PC-3 (cell line): ENCODE measurements at regions not wholly inside any gene's neighbourhood (a gene's known extent, or its start where the extent isn't known, plus 50 kb on each side); places are given as distances from the start of the nearest gene placed in this dataset.

Experiments used
- ATAC-seq: fragments of 200-7000 bp; cut with Tn5 transposase; 2 replicates; pipeline ENCODE4 v1.9.1; 2020; ENCODE audit warnings: mild to moderate bottlenecking, moderate library complexity
- BruUV-seq: library from RNA; stranded (reverse); fragments of 400-500 nt; replicated peaks from 2 replicates; lab custom pipeline; 2021; lab: Mats Ljungman, UMichigan
- CTCF ChIA-PET: fragments of 300-600 bp; sonication (Branson Sonifier 250); formaldehyde crosslinking; loops from one replicate; lab custom pipeline; 2022; ENCODE audit warnings: antibody characterized with exemption; lab: Charles Lee
- POLR2A ChIA-PET: fragments of 300-600 bp; sonication (Branson Sonifier 250); formaldehyde crosslinking; loops from one replicate; lab custom pipeline; 2022; ENCODE audit warnings: antibody characterized with exemption; ENCODE audit not compliant: unreplicated experiment; lab: Charles Lee
- DNase-seq: peaks from one replicate; pipeline ENCODE4 v3.0.0-alpha.2; 2015
- H2AFZ ChIP-seq: fragments of 300-600 bp; sonication (generic); 2 replicates; pipeline ENCODE4 v1.6.0; 2016; ENCODE audit warnings: antibody characterized with exemption, low read length
- H3F3A ChIP-seq: fragments of 300-600 bp; sonication (generic); one replicate; pipeline ENCODE4 v1.6.0; 2017; ENCODE audit warnings: antibody characterized with exemption, low read length, control low read depth, mild to moderate bottlenecking; ENCODE audit not compliant: unreplicated experiment
- H3K27ac ChIP-seq: fragments of 300-600 bp; sonication (generic); 2 replicates; pipeline ENCODE4 v1.5.1; 2016; ENCODE audit warnings: mild to moderate bottlenecking, low read length
- H3K27me3 ChIP-seq: fragments of 300-600 bp; sonication (generic); 2 replicates; pipeline ENCODE4 v1.6.1; 2016; ENCODE audit warnings: low read length, mixed read lengths
- H3K36me3 ChIP-seq: fragments of 300-600 bp; sonication (generic); 2 replicates; pipeline ENCODE4 v1.6.1; 2016; ENCODE audit warnings: low read depth, mixed run types, low read length, mixed read lengths
- H3K4me1 ChIP-seq: fragments of 300-600 bp; sonication (generic); 2 replicates; pipeline ENCODE4 v1.5.1; 2016; ENCODE audit warnings: low read length; ENCODE audit not compliant: insufficient read depth
- H3K4me2 ChIP-seq: fragments of 300-600 bp; sonication (generic); 2 replicates; pipeline ENCODE4 v1.6.0; 2016; ENCODE audit warnings: low read length
- H3K4me3 ChIP-seq: fragments of 300-600 bp; sonication (generic); 2 replicates; pipeline ENCODE4 v1.5.1; 2016; ENCODE audit warnings: mild to moderate bottlenecking, low read length, mixed read lengths
- H3K79me2 ChIP-seq: fragments of 300-600 bp; sonication (generic); 2 replicates; pipeline ENCODE4 v1.6.1; 2017; ENCODE audit warnings: low read length, mixed read lengths
- H3K9ac ChIP-seq: fragments of 300-600 bp; sonication (generic); 2 replicates; pipeline ENCODE4 v1.6.0; 2016; ENCODE audit warnings: mild to moderate bottlenecking, low read length
- H3K9me2 ChIP-seq: fragments of 300-600 bp; sonication (generic); replicated peaks from 2 replicates; pipeline ENCODE4 v1.6.1; 2016; ENCODE audit warnings: mixed run types, low read length, mixed read lengths
- H3K9me3 ChIP-seq: fragments of 300-600 bp; sonication (generic); 2 replicates; pipeline ENCODE4 v1.6.1; 2016; ENCODE audit warnings: low read length, mixed read lengths
- H4K20me1 ChIP-seq: fragments of 300-600 bp; sonication (generic); 2 replicates; pipeline ENCODE4 v1.6.1; 2016; ENCODE audit warnings: low read length, mixed read lengths
- CTCF ChIP-seq: fragments of 300-600 bp; sonication (generic); conservative IDR thresholded peaks from 2 replicates; pipeline ENCODE4 v1.5.1; 2017; ENCODE audit warnings: antibody characterized with exemption, low read depth, mild to moderate bottlenecking, low read length
- EZH2 ChIP-seq: fragments of 300-600 bp; sonication (generic); IDR thresholded peaks from one replicate; pipeline ENCODE4 v1.6.1; 2017; ENCODE audit warnings: antibody characterized with exemption, mild to moderate bottlenecking, low read length; ENCODE audit not compliant: unreplicated experiment
- EZH2phosphoT487 ChIP-seq: fragments of 300-600 bp; sonication (generic); IDR thresholded peaks from 2 replicates; pipeline ENCODE4 v1.6.1; 2018; ENCODE audit warnings: mild to moderate bottlenecking, antibody characterized with exemption, low read length, borderline replicate concordance
- intact Hi-C: fragments of 100-400 bp; cut with micrococcal nuclease; formaldehyde crosslinking; loops from 2 replicates; pipeline ENCODE4 v1.9.0; 2023

- DNase-seq (no peak), ATAC-seq (no peak)
- Histone ChIP-seq H3F3A (no peaks in the 10 kb centered on the region), H3K9me3 (no peaks in the 10 kb centered on the region), H3K27ac (no peak overlapping the region), H2AFZ (no peak overlapping the region), H4K20me1 (no peaks in the 10 kb centered on the region), H3K79me2 (no peaks in the 10 kb centered on the region), H3K27me3 (peaks cover 60% of the 10 kb centered on the region), H3K4me3 (no peak overlapping the region), H3K4me2 (no peak overlapping the region), H3K4me1 (no peaks in the 10 kb centered on the region), H3K36me3 (no peaks in the 10 kb centered on the region), H3K9me2 (no peaks in the 10 kb centered on the region), H3K9ac (no peak overlapping the region)
- ChIA-PET CTCF (no interaction called here), POLR2A (no interaction called here)
- TF ChIP-seq EZH2phosphoT487, result no peak
- no peak for TF ChIP-seq EZH2
- TF ChIP-seq CTCF, result no peak
- intact Hi-C loops, result no loop called here
- no TSS peak for BruUV-seq
Observed at GRCh38 chr14:99347561-99347960, 75.6 kb upstream of the BCL11B start.

- CTCF ChIA-PET, result no interaction called here
- no peaks in the 10 kb centered on the region for H4K20me1 ChIP-seq
- H3K79me2 ChIP-seq, result no peaks in the 10 kb centered on the region
- H3K9ac ChIP-seq, result no peak overlapping the region
- no TSS peak for BruUV-seq
- no peaks in the 10 kb centered on the region for H3K9me3 ChIP-seq
- no peak overlapping the region for H3K27ac ChIP-seq
- no peaks in the 10 kb centered on the region for H3K36me3 ChIP-seq
- POLR2A ChIA-PET, result no interaction called here
- intact Hi-C loops, result no loop called here
- no peaks in the 10 kb centered on the region for H3F3A ChIP-seq
- no peak overlapping the region for H3K4me3 ChIP-seq
- H3K4me2 ChIP-seq, result no peak overlapping the region
- ATAC-seq (no peak), DNase-seq (no peak)
- TF ChIP-seq EZH2 (no peak), CTCF (no peak), EZH2phosphoT487 (no peak)
- no peaks in the 10 kb centered on the region for H3K4me1 ChIP-seq
- peaks cover 63% of the 10 kb centered on the region for H3K27me3 ChIP-seq
- no peak overlapping the region for H2AFZ ChIP-seq
- H3K9me2 ChIP-seq, result no peaks in the 10 kb centered on the region
Observed at GRCh38 chr14:99346470-99347080, 74.6 kb upstream of the BCL11B start.

- no peaks in the 10 kb centered on the region for H3F3A ChIP-seq
Observed at GRCh38 chr14:99345472-99345871, 73.5 kb upstream of the BCL11B start.

More at GRCh38 chr14:99345472-99345871, 73.5 kb upstream of the BCL11B start:
- no peaks in the 10 kb centered on the region for H3K4me1 ChIP-seq
- POLR2A ChIA-PET, result no interaction called here
- BruUV-seq, result no TSS peak
- no peak overlapping the region for H3K4me2 ChIP-seq
- TF ChIP-seq EZH2phosphoT487 (no peak), EZH2 (no peak), CTCF (no peak)
- H3K36me3 ChIP-seq, result no peaks in the 10 kb centered on the region
- DNase-seq, result no peak
- H3K27ac ChIP-seq, result no peak overlapping the region
- H3K9me2 ChIP-seq, result no peaks in the 10 kb centered on the region
- H3K9me3 ChIP-seq, result no peaks in the 10 kb centered on the region
- no peaks in the 10 kb centered on the region for H4K20me1 ChIP-seq
- intact Hi-C loops, result no loop called here
- CTCF ChIA-PET, result no interaction called here
- no peak for ATAC-seq
- H3K4me3 ChIP-seq, result no peak overlapping the region
- no peak overlapping the region for H2AFZ ChIP-seq
- no peak overlapping the region for H3K9ac ChIP-seq
- H3K27me3 ChIP-seq, result peaks cover 65% of the 10 kb centered on the region
- H3K79me2 ChIP-seq, result no peaks in the 10 kb centered on the region
